ENCODE measurements at regions not wholly inside any gene's neighbourhood (a gene's known extent, or its start where the extent isn't known, plus 50 kb on each side); places are given as distances from the start of the nearest gene placed in this dataset.

DNA sequence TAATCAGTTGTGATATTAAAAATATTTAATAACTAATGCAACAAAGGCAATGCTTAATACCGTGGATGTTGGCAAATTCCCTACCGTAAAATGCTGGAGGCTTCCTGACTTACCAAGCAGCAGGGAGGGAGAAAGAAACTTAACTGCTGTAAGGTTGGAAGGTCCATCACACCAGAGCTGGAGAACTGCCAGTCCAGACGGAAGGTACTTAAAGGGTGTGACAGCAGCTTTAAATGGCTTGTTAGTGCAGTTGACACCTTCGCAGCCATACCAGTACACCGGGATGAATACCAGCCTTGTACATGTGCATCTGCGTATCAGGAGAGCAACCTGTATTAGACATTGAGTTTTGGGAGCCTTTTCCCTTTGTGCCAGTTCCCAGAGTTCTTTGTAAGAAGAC is 269.5 kb upstream of the NCAM2 start:
- no peak for DNase-seq

DNA sequence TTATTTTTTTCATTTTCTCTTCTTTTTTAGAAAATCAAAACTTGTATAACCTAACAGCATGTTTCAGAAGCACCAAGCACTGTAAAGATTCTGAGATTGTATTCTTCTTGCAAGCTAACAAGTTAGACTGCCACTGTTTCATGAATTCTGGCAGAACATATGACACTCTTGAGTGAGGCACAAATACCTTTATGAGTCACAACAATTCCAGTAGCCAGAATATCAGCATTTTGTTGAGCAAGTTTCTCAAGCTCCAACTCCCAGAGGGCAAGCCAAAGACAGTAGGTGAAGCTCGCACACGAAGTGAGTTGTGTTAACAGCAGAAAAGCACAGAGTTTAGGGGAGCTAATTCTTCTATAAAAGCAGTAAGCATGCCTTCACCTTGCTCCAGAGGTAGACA is 268.8 kb upstream of the NCAM2 start:
- DNase-seq, result no peak

DNA sequence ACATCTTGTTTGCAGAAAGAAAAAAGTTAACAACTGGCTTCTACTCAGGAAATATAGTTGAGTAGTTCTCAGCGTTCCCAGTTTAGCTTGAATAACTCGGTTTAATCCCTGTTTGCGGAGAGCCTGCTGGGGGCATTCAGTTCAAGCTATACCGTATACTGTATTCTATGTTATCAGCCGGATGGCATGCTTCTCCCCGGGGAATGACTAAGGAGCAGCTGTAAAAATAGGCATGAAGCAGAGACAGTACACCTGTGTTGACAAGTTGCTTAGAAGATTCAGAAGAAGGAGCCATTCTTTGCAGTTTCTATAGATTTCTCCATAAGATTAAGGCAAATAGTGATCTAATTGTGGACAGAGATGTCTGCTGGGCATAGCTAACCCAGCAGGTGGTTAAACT is 267.8 kb upstream of the NCAM2 start:
- no peak for DNase-seq

DNA sequence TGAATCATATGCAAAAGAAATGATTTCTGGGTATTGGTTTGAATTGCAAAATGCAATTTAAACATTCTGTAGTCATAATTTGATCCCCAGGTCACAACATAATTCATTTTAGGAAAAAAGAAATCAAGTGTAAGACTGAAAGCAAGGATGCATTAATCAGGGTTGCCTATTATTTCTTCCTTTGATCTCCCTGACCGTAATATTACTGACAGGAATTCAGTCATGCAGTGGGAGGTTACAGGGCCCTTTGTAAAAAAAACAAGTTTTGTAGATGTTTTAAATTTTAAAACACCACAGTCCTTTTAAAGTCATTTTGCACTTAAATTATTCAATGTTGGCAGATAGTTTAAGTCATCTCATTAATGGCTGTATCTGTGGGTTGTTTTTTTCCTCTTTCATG is 263.0 kb upstream of the NCAM2 start:
- DNase-seq, result no peak

DNA sequence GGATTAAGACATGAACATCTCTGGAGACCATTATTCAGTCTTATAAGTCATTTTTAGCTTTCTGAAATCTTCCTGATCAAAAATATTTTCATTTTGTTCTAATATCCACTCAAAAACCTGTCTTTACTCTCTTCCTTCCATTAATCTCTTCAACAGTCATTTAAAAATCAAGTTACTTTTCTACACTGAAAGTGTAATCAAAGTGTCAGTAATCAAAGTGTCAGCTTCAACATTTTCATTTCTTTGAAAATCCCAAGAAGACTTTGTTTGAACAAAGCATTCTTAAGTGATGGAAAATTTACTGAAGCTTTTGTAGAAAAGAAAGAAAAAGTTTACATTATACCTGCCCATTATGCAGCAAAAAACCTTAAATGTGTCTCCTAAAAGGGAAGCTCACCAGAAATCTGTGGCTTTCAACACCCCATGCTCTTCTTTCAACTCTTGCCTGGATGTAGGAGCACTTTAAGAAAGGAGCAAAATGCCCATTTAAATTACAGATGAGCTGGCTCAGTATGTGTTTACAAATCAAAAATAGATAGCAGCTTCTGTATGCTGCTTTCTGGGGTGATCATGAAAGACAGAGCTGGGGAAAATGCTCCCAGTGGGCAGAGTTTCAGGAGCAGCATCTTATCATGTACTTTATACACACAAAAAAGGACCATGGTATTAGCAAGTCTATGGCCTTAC is 260.8 kb upstream of the NCAM2 start:
- no peak for DNase-seq

DNA sequence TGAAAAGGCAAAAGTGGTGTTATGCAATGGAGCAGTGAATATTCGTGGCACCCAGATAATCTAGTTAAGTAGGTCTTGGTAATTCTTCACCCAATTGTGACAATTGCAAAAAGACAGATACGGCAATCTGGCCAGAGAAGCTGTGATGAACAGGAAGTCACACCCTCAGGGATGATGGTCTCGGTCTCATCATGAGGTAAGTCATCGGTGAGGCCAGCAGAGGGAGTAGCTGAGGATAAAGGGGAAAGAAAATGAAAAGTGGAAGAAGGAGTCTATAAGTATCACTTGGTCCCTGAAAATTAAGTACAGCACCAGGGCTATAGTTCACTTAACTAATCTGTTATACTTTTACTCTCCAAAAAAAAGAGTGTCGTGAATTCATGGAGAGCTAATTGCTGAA is 258.8 kb upstream of the NCAM2 start:
- DNase-seq, result no peak

DNA sequence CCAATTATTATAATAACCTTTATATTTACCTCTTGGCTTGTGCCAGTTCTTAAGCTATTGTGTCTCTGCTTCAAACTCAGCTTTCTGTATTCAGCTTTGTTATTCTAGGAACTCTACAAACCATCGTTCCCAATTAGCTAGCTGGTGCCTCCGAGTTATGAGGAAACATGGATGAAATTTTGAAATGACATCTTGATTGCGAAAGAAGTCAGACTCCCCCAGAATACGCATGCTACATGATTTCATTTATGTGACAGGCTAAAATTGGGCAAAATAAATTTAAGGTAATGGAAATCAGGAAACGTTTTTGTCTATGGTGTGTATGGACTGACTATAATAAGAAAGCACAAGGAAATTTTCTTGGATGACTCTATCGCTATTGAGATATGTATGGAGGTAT is 256.8 kb upstream of the NCAM2 start:
- DNase-seq, result no peak

DNA sequence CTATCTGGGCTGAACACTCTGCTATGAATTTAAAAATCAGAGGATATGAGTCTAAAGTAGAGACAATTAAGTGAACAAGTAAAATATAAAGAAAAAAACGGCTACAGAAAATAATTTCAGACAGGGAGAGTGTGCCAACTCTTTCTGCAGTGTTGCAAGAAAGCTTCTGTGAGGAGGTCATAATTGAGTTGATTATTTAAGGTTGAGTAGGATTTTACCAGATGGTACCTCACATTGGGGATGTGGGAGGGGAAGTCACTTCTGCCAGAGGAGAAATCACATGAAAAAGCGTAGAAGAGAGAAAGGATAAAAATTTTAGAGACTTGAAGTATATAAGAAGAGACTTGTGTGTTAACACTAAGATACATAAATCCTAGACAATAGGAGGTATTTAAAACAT is 238.0 kb upstream of the NCAM2 start:
- no peak for DNase-seq

DNA sequence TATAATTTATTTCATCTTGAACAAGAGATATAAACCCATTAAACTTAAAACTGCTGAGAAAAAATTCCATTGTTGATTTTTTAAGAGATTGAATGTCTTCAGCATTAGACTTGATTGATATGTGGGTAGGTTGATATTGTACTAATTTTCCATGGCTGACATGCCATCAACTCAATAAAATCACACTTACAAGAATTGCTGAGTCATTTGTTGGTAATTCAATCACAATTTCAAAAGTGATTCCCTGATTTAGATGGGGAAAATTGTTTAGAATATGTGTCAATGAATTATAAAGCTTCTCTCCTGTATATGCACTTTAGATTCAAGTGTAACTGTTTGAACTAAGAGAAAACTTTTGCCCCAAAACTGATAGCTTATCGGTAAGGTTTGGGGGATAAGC is 223.5 kb upstream of the NCAM2 start:
- no peak for DNase-seq

DNA sequence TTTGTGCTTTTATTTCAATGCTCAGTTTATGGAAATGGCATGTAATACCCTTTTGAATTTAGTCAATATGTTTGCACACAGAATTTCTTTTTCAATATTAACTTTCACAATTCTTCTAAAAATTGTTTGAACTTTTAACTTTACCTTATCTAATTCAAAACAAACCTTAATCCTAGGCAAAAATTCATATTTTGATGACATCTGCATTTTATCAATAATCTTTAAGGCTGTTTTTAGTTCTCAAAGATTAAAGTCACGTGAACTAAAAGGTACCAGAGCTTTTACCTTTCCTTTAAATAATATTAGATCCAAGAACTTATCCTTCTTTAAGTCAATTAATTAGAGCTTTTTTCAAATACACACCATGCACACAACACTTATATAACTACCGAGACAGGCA is 218.9 kb upstream of the NCAM2 start:
- DNase-seq, result no peak

DNA sequence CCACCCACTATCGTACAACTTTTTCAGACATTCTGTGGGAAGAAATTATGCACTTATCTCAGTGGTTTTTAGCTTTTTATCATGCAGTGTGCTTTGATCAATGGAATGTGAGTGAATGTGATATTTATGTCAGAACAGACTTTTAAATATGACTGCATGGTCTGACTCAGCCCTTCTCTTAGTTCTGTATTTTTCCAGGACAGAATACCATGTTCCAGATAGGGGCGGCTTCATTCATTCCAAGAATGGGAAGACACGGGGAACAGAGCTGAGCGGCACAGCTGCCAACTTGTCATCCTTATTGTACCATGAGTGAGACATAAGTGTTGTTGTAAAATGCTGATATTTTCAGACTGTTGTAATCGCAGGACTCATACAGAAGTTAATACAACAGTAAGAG is 214.6 kb upstream of the NCAM2 start:
- DNase-seq, result no peak

DNA sequence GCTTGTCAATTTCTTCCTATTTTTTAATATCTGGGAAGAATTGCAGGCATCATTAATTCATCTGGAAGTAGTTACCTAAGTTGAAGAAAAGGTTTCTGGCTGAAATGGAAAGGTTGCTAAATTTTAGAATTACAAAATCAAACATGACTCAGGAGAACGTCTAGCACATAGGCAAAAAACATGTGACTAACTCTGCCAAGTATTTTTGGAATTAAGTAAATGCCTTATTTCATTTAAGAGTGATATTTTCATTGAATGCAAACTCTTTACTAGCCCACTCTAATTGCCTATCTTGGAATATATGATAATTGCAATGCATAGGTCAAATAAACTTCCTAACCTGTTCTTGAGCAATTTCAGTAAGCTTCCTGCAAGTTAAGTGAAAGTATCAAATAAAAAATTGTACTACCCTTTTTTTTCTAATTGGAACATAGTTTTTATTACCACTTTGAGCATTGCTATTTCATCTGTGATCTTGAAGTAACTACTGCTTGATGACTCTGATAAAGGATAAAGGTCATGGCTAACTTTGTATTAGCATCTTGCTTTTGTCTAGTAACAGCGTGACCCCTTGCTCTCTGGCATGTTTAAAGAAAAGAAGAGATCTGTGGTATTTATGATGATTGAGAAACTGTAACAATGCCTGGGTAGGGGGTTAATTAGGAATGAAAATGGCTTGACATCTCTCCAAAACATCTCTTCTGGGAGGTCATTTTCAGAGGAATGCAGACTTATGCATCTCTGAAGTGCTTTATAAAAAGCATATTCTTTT is 208.3 kb upstream of the NCAM2 start:
- DNase-seq, result no peak

DNA sequence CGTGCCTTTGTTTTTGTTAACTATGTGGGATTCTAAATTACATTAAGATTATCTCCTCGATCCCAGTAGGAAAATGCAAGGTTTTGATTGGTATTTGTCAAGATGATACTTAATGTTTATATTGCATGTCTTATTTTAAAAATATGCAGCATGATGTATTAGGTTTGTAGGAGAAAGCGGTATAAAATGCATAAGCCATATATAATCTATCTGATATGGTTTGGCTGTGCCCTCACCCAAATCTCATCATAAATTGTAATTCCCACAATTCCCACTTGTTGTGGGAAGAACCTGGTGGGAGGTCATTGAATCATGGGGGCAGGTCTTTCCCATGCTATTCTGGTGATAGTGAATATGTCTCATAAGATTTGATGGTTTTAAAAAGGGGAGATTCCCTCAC is 198.1 kb upstream of the NCAM2 start:
- no peak for DNase-seq

DNA sequence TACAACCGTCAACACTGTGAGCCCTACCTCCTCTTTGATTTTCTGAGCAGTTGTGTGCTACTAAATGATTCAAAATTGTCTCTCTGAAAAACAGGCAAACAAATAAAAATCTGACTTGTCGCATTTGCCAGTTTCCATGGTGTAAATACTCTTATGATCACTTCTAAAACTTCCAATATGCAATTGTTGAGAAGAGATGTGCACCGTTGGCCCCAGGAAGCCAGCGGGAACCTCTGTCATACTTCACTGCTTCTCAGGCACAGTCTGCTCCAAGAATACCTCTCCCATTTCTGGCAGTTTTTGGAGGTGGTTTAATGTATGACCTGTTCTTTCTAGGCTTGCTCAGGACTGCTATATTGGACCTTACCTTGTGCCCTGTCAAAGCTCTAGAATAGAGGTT is 196.0 kb upstream of the NCAM2 start:
- DNase-seq, result no peak

DNA sequence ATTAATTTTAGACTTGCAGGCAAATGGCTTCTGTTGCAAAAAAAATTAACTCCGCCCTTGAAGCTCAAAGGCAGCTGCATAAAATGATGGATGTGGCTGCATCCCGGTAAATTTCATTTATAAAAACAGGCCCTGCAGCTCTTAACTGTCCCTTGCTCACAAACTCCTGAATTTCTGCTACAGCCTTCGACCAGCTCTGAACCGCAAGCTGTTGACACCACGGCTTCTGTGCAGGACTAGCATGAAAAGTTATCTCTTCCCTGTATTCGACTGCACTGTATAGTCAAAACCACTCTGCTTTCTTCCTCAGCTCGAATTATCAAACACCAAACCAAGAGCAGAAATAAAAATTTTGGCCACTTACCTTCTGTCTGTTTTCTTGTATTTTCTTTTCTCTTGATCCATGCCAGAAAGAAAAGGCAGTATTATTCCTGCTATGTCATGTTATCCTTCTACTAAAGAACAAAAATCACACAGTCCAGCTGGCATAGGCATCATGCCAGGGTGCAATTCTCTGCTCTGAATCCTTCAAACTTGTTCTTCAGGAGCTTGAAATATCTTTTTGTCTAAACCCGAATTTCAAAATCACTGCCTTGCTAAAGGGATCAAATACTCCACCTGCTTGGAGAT is 195.5 kb upstream of the NCAM2 start:
- DNase-seq, result no peak

DNA sequence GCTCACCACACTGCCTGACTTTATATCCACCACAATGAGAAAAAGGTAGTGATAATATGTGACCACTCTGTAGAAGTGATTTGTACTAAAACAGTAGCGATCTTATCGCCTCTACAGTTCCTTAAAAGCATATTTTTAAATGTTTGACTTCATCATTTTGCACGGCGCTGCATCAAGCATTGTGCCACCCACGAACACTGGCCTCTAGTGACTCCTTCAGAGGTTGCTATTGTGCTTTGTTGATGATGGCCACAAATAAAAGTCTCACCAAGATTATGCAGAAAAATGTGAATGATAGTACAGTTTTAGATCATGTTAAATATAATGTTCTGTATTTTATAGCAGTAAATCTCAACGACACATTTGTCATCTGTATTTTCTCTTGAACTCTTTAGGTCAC is 186.5 kb upstream of the NCAM2 start:
- no peak for DNase-seq

DNA sequence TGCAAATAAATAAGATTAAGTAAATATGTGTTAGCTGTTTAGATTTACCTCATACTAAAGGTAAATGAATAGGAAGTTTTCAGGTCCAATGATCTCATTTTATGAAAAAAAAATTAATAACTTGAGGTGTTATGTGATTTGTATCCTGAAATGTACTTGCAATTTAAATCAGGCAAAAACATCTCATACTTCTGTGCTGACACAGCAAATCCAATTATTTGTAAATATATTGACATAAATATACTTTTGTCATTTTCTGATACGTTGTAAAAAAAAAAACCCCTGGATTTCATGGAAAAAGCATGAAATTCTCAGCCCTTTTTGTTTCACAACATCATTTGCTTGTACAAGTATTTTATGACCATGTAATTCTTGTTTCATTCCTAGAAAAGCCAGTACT is 184.1 kb upstream of the NCAM2 start:
- DNase-seq, result no peak

DNA sequence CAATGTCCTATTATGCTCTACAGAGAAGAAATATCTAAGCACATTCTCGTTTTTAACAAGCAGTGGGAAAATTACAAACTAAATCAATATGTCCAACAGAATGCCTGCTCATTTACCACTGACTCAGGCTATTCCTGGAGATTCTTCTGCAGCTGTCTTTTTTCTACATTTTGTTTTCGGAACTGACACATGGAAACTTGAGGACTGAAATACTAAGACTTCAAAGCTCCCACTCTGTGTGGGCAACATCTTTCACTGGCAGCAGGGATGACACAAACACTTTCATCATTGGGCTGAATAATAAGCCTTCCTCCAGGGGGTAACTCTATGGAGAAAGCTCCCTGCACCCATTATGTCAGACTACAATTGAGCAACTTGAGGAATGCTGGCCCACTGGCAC is 175.5 kb upstream of the NCAM2 start:
- no peak for DNase-seq

DNA sequence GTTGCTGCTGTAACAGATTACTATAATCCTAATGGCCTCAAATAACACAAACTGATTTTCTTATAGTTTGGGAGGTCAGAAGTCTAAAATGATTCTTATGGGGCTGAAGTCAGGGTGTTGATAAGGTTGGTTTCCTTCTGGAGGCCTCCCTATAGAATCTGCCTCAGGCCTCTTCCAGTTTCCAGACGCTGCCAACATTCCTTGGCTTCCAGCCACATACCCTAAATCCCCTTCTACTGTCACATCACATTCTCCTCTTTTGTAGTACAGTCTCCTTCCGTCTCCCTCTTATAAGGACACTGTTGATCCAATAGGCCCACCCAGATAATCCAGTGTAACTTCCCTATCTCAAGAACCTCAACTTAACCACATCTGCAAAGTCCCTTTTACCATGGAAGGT is 145.3 kb upstream of the NCAM2 start:
- no peak for DNase-seq

DNA sequence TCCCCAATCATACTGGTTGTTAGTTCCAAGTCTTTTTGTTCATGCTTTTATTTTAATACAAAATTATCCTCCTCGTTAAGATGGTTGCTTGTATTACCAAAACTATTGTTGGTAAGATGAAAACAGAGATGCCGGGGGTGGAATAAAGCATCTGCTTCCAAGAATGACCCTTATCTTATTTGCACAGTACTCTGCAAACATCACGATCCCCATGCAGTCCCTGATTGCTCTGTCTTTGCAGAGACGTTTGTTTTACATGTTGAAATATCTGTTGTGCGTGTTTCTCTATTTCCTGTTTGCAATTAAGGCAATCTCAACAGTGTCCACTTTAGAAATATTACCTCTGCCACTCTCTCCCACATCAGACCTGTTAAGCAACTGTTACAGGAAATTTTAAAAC is 141.3 kb upstream of the NCAM2 start:
- no peak for DNase-seq

DNA sequence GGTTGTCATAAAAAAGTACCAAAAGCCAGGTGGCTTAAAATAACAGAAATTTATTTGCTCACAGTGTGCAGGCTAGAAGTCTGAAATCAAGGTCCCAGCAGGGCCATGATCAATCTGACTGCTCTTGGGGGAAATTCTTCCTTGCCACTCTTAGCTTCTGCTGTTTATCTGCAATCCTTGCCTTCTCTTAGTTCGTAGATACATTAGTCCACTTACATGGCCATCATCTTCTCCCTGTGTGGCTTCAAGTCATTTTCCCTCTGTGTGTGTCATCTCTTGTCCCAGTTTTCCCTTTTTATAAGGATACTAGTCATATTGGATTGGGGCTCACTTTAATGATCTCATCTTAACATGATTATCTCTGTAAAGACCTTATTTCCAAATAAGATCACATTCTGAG is 124.0 kb upstream of the NCAM2 start:
- no peak for DNase-seq

DNA sequence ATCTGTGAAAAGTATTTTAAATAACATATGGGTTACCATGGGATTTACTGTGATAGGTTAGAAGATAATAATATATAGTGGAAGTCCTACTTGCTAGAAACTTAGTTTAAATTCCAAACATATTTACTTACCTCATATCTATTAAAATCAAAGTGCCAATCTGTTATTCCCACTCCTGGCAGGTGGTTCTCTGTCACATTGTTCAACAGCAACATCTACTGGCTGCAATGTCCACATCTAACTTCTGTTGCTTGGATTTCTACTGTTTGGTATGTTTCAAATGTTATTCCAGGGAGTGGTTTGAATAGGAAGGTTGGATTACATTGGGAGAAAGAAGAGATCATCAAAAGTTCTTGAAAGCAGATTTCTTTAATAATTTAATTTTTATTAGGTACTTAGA is 122.5 kb upstream of the NCAM2 start:
- no peak for DNase-seq

DNA sequence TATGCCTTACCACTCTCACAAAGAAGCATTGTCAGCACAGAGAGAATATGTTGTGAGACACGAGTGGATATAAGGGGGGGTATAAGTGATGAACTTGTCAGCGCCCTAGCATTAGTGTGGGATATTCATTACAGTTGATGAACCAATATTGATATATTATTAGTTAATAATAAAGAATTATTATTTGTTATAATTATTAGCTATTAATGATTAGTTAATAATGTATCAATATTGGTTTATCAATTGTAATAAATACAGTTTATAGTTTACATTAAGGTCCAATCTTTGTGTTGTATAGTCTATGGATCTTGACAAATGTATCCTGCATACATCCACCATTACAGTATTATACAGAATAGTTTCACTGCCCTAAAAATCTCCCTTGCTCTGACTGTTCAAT is 120.2 kb upstream of the NCAM2 start:
- no peak for DNase-seq
